GM19025 (cell line): ENCODE measurements at regions not wholly inside any gene's neighbourhood (a gene's known extent, or its start where the extent isn't known, plus 50 kb on each side); places are given as distances from the start of the nearest gene placed in this dataset.

ENCODE experiments used
- ATAC-seq: cut with Tn5 transposase; IDR thresholded peaks from one replicate; pipeline ENCODE4 v1.9.1; 2021; ENCODE audit warnings: mild to moderate bottlenecking, low read depth, moderate library complexity; ENCODE audit not compliant: unreplicated experiment

DNA sequence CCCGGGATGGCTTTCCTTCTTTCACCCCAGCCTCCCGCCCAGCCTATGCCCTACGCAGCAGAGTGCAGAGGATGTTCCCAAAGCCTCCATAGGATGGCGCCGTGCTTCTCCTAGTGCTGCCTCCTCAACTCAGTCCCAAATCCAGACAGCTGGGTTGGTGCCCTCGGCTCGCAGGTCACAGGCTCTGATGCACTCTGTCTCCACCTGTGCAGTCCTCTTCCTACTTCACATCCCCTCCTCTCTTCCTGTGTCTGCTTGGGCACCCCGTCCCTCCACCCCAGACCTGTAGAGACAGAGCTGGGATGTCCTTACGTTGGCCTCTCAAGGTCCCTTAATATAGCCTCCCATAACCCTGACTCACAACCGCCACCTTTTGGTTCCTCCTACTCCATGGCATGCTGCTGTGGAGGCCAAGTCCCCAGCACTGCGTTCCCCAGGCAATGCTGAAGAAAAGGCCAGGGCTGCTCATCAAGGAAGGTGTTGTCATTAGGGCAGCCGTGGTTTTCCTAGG, 314.4 kb downstream of the GADD45G start:
- no peak for ATAC-seq

DNA sequence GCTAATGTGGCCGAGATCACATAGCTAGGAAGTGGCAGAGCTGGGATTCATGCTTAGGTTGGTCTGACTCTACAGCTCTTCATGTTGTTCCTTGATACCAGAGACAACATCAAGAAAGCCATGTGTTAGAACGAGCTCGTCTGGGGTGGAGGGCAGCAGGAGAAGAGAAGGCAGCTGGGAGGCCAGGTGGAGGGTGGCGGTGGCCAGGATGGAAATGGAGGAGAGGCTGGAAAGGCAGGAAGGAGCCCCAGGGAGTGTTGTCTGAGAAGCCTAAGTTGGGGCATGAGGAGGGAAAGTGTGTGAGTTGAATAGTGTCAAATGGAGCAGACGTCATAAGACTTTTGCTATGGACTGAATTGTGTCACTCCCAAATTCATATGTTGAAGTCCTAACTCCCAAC, 315.3 kb downstream of the GADD45G start:
- ATAC-seq, result no peak

DNA sequence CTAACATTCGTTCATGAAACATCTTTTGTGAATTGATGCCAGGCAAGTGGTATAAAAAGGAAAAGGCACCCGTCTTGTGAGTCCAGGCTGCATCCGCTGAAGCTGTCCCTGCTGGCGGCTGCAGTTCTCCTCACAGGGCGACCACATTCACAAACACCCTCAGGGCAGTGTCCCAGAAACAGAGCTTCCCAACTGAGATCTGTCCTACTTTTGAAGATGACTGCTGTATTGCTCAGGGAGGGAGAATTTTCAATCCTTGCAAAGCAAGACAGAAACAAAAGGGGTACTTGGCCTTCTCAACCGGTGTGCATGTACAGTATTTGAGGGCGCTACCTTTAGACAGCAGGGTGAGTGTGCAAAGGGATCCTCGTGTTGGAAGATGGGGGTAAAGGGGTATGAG, 316.1 kb downstream of the GADD45G start:
- no peak for ATAC-seq

DNA sequence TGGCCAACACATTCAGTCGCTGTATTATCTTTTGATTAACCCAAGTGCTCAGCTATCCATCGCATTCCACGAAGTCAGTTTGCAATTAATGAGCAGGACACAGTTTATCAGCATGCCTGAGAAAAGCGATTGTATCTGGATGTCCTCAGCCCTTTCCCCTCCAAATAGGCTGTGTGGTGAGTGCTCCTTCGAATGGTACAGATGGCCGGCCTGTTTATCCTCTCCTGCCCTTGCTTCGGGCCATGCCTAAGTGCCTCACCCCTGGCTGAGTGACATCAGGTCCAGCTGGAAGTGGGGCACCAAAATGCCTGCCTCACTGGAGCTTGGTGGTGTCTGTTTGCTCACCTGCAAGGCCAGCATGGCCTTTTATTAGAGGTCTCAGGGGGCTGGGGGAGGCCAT, 317.3 kb downstream of the GADD45G start:
- ATAC-seq, result no peak

DNA sequence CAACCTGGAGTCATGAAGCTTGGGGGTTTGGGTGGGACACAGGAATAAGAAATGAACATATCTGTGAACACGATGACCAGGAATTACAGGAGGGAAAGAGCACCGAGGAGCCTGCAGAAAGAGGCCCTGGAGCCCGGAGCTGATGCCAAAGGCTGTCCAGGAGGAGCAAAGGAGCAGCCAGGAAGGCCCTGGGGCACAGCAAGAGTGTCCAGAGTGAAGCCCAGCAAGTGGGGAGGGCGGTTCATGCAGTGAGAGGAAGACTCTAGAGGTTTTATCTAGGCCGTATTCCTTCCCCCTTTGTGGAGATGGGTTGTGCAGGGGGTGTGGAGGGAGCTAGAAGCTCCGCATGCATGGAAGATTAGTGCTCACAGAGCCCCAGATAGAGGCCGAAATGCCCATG, 318.4 kb downstream of the GADD45G start:
- ATAC-seq, result no peak

DNA sequence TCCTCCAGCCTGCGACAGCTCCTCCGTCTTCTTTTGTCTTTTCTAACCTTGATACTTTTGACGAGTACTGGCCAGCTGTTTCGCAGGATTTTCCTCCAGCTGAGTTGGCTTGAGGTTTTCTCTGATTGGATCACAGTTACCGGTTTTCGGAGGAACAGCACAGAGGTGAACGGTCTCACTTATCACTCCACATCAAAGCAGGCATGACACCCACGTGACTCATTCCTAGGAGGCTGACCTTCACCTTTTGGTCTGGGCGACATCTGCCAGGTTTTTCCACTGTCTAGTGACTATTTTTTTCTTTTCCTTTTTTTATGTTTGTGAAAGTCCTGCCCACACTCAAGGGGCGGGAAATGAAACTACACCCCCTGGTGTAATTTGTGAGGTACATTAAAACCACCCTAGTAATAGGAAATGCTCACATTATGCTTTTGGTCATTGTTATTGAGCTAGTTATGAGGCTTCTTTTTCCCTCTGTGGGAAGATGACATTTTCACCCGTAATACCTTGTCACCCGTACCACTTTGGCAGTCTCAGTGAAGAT, 319.2 kb downstream of the GADD45G start:
- no peak for ATAC-seq

DNA sequence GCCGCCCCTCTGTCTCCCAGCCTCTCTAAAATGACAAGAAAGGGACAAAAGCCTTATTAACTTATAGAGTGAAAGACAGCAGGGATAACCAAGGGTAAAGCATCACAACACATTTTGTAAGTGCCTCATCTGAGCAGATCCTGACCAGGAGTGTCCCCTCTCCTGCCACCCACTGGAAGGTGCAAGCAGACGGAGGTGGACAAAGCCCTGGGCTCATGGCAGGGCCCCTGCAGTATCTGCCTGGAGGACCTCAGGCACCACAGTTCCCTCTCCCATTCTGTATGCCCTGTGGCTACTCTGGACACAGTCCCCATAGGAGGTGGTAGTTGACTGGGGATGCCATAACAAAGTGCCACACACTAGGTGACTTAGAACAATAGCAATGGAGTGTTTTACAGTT, 319.8 kb downstream of the GADD45G start:
- no peak for ATAC-seq

DNA sequence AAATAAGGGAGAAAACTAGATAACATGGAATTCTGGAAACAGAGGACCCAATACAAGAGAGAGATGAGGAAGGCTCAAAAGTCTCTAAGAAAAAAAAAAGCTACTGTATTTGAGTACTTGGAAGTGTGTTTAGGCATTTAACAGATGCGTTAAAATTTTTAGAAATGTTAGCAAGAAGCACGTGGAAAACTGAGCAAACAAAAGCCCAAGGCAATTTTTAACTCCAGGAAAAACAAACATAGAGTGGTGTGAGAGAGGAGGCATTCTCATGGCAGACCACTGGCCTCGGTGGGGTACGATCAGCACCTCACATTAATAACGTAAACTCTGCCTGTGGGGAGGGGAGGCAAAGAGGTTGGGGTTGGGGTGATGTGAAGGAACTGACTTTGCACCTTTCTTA, 321.4 kb downstream of the GADD45G start:
- no peak for ATAC-seq

DNA sequence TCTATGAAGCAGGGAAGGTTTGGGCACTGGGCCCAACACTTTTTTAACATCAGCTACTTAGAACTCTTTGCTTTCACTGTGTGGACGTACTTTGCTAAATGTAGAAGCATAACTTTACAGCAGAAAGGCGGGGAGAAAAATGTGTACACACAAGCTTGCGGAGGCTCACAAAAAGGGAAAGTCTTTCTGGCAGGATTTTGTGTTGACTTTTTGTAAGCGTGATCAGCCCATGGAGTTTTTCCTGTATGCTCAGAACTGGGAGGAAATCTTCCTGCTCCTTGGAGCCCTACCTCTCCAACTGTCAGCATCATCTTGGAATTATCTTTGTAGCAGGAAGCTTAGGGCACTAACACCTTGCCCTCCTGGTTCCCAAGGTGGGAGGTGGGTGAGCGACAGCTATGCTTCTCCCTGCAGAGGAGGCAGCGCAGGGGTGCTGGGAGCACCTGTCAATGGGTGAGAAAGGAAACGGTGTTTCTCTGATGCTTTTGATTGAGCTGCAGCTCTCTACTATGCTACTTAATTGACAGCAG, 321.9 kb downstream of the GADD45G start:
- ATAC-seq, result no peak

DNA sequence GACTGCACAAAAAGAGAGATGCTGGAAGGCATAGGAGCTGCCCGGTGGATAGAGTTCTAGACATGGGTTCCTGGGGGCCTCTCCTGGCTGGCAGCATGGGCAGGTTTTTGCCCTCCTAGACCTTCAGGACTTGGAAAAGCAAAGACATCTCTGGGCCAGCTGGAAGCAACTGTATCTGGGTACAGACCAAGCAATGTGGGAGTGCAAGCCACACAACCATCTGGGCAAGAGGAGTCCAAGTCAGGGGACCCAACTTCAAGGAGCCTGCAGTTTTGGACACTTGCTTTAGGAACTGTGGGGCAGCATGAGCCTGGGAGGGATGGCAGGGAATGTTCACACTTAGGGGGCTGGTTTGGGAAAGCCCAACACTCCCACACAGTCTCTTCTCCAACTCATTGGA, 323.3 kb downstream of the GADD45G start:
- ATAC-seq, result no peak

DNA sequence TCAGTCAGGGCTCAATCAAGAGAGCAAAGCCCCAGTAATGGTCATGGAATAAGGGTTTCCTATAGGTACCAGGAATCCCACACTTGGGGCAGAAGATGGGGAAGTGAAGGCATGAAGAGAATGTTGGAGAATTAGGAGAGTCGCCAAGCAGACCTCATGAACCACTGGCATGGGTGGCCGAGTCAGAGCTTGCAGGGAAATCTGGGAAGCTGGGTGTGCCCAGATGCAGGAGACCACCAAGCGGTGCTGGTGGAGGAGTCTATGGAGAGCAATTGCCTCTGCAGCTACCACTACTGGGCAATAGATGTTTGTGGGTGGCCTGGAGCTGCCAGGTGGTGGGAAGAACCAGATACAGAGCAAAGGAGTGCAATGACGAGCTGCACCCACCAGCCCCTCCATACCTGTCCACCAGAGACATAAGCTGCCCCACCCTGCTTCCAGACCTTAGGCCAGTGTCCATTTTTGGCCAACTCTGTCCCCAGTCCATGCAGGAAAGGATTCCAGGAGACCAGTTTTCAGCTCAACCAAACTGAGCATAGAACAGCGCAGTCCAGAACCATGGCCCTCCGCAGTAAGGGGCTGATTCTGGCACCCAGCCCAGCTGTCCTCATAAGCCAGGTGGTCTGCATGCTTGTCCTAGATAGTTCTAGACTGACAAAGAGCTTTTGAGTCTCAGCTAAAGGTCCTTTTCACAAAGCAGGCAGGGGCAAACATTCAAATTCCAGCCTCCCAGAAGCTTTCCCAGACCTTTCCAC, 323.9 kb downstream of the GADD45G start:
- no peak for ATAC-seq

DNA sequence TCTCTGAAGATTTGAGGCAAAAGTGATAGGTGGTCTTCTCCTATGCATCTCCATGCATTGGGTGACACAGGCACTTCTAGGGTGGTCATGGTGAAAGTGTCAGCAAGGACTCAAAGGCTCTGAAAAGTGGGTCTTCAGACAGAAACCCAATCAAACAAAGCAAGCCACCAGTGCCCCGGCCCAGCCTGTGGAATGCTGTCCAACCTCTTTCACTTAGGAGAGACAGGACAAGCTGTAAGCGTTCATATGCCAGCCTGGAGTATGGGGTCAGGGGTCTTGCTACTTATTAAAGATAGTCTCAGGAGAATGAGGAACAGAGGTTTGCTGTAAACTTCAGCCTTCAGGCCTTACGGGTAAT, 324.5 kb downstream of the GADD45G start:
- no peak for ATAC-seq

DNA sequence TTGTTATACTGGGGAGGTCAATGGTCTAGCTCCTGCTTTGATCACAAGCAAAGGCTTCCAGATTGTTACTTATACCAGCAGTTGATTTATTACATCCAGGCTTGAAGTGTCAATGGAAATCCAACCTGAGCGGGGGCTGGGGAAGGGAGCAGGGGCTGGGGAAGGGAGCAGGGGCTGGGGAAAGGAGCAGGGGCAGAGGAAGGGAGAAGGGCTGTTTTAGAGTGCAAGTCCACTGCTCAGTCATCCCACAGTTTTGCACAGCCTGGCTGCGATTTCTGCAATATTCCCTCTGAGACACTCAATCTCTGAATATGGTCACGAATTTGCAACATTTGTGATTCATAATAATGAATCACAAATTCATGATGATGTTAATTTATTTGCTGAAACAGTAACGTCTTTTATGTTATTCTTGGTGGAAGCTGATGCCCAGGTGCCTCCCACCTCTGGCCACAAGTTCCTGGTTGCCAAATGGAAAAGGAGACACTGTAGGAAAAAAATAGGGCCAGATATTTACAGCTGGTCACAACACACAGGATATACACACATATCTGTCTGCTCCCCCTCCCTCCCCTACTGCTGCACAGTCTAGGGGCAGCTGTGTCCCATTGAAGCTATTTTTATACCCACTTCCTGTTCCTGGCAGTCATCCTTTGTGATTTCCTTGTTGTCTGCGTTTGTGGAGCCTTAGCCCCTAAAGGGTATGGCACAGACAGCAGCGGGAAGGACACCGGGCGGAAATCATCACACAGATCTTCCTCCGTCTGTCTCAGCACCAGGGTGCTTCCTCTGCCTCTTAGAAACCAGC, 325.1 kb downstream of the GADD45G start:
- no peak for ATAC-seq

DNA sequence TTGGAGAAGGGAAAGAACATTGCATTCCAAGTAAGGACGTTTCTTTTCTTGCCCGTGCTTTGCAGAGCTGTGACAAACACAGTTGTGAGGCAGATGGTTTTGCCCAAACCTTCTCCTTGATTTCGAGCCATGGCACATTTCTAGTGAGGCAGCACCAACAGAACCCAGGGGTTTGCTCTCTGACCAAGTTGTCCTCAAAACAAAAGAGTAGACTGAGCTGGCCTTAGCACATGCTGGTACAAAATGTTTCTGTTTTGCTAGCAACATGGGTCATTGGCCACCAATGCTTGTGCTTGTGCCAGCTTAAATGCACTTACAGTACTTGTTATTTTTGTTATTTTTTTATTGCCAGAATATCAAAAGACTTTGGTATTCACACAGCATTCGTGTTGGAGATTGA, 328.8 kb downstream of the GADD45G start:
- no peak for ATAC-seq

DNA sequence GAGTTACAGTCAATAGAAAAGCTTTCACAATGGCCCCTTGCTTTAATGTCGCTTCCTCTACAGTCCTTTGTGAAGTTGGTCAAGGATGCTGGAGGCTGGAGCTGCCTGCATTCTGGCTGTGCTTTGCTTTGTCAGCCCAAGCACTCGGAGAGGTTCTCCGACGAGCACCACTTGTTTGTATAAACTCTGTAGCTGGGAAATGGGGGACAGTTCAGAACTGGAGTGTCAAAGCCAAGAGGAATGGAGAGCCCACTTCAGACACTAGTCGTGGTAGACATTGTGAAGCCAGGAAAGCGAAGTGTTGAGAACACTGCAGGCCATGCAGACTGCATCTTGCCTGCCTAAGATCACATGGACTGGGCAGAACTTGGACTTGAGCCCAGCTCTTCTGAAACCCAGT, 330.3 kb downstream of the GADD45G start:
- ATAC-seq, result no peak

DNA sequence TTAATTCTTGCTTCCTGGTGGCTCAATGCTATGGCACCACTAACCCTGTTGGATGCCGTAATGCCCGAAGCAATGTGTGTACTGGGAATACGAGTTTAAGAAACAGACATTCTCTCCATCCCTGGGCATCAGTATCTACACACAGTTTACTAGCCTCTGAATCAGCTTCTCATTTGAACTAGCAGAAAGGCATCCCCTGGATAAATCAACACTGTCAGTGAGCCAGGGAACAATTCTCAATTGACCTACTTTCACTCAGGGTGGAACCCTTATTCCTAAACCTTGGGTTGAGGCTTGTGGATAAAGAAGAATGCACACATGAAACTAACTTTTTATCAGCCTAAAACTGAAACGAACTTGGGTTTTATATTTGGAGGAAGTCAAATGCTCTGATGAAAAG, 331.0 kb downstream of the GADD45G start:
- ATAC-seq, result no peak

DNA sequence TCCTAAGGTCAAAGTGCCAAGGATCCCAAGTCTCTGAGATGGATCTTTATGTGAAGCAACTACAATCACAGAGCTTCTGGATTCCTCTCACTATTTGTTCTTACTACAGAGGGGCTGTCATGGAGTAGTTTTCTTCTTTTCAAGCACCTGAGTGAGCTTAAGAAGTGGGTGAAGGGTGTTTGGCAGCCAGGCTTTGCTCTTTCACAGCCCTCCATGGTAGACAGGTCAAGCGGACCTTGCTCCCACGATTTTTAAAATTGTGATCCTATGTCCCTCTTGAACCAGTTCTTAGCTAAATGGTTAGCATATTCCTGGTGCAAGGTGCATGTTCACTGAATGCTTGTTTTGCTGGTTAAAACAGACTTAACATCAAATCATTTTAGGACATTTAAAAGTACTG, 332.2 kb downstream of the GADD45G start:
- no peak for ATAC-seq

DNA sequence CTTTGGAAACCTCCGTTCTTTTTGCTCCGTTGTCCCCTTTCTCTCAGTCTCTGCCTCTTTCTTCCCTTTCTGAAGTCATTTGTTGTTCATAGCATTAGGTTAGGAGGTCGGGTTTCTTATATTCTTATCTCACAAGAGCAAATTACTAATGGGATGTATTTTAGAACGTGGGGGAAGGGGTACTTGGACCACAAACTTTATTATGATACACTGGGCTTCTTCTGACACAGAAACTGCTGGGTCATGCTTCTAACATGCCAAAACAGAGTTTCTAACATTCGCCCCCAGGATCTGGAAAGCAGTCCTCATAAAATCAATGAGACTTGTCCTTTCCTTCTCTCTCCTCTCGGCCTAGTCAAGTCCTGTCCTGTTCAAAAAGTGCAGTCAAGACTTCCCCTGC, 334.4 kb downstream of the GADD45G start:
- ATAC-seq, result no peak

DNA sequence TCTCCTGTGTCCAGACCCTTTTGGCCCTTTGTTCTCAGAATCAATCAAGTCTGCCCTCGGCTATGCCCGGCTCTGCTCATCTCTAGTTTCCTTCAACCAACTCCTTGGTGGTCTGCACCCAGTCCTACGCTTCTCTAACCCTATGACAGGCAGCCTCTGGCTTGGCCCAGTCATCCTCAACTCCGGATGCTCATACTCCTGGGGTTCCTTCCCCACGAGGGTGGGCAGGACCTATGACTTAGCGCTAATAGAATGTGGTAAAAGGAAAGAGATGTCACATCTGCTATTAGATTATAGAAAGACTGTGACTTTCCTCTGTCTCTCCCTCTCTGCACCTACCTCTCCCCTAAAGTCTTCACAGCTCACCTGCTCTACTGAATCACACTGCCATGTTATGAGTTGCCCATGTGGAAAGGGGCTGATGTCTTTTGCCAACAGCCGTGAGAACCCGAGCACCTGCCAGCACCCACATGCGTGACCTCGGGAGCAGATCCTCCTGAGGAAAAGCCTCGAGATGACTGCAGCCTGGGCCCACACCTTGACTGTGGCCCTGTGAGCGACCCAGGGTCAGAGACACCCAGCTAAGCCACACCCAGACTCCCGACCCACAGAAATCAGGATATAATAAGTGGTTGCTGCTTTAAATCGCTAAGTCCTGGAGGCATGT, 334.9 kb downstream of the GADD45G start:
- ATAC-seq, result no peak

DNA sequence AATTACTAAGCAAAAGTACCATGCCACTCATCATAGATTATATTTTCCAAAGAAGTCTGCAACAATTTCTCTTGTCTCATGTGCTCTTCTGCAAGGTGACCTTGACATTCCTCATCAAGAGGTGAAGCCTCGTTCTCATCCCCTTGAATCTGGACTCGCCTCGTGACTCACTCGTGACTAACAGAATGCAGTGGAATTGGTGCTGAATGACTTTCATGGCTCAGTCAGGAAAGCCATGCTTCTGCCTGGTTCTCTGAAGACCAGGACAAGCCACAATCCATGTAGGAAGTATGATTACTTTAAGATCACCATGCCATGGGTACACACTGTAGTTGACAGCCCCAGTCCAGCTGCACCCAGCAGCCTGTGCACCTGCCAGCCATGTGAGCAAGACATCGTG, 335.8 kb downstream of the GADD45G start:
- ATAC-seq, result no peak

DNA sequence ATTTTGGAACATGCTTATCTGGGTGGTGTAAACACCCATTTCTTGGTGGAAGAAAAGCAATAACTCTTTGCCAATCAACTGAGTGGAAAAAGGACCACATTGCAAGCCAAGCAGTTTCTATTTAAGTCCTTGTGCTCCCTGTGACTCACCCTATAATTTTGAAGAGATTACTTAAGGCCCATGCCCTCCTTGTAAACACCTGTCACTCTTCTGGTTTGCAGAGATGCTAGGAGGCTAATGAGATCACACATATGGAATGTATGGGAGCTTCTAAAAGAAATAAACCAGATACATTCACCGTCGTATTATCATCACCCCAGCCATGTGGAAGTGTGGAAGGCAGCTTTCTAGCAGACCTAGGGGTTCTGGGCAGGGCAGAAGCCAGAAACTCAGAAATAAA, 337.1 kb downstream of the GADD45G start:
- ATAC-seq, result no peak
